PC-9 (cell line): ENCODE measurements at regions not wholly inside any gene's neighbourhood (a gene's known extent, or its start where the extent isn't known, plus 50 kb on each side); places are given as distances from the start of the nearest gene placed in this dataset.
A peak's percentile ranks its signal among the peaks of the same experiment; 100 is the strongest.
"Not testable (repeated sequence)": the region's sequence is repeated elsewhere in the genome, so short reads cannot be mapped to it uniquely, and the experiment has no call there.

ENCODE experiments used
- BruUV-seq: library from RNA; stranded (reverse); fragments of 400-500 nt; replicated peaks from 2 replicates; lab custom pipeline; 2021; lab: Mats Ljungman, UMichigan
- CTCF ChIA-PET: fragments of 300-600 bp; sonication (Branson Sonifier 250); formaldehyde crosslinking; loops from one replicate; lab custom pipeline; 2022; ENCODE audit warnings: antibody characterized with exemption; lab: Charles Lee
- POLR2A ChIA-PET: fragments of 300-600 bp; sonication (Branson Sonifier 250); formaldehyde crosslinking; loops from one replicate; lab custom pipeline; 2022; ENCODE audit warnings: antibody characterized with exemption; ENCODE audit not compliant: unreplicated experiment; lab: Charles Lee
- DNase-seq, 2 experiments: peaks; one replicate each; pipeline versions ENCODE4 v3.0.0 to v3.0.0-alpha.2; 2015 to 2022; ENCODE audit warnings: mixed read lengths in 1 of 2
- H2AFZ ChIP-seq: fragments of 200-600 bp; sonication (generic); 2 replicates; pipeline ENCODE4 v1.8.1; 2017; ENCODE audit warnings: antibody characterized with exemption
- H3F3A ChIP-seq: fragments of 200-600 bp; sonication (generic); 2 replicates; pipeline ENCODE4 v1.8.1; 2017; ENCODE audit warnings: antibody characterized with exemption, mild to moderate bottlenecking, low read depth; ENCODE audit not compliant: insufficient read depth
- H3K27ac ChIP-seq: fragments of 200-600 bp; sonication (generic); 2 replicates; pipeline ENCODE4 v1.6.1; 2016; ENCODE audit warnings: mixed run types
- H3K27me3 ChIP-seq: fragments of 200-600 bp; sonication (generic); 2 replicates; pipeline ENCODE4 v1.6.1; 2016; ENCODE audit warnings: low read depth, mixed run types; ENCODE audit not compliant: insufficient read depth
- H3K36me3 ChIP-seq: fragments of 200-600 bp; sonication (generic); 2 replicates; pipeline ENCODE4 v1.6.1; 2016; ENCODE audit warnings: low read depth, mixed run types
- H3K4me1 ChIP-seq: fragments of 200-600 bp; sonication (generic); replicated peaks from 2 replicates; pipeline ENCODE4 v1.6.1; 2016; ENCODE audit warnings: mixed run types; ENCODE audit not compliant: insufficient read depth
- H3K4me2 ChIP-seq: fragments of 200-600 bp; sonication (generic); 2 replicates; pipeline ENCODE4 v1.6.1; 2017; ENCODE audit warnings: mixed run types
- H3K4me3 ChIP-seq: fragments of 200-600 bp; sonication (generic); 2 replicates; pipeline ENCODE4 v1.6.1; 2016; ENCODE audit warnings: mixed run types
- H3K79me2 ChIP-seq: fragments of 200-600 bp; sonication (generic); 2 replicates; pipeline ENCODE4 v1.6.1; 2017; ENCODE audit warnings: low read depth, mixed run types
- H3K9me2 ChIP-seq: fragments of 200-600 bp; sonication (generic); 2 replicates; pipeline ENCODE4 v1.8.1; 2017; ENCODE audit warnings: mild to moderate bottlenecking; ENCODE audit not compliant: insufficient read depth
- H3K9me3 ChIP-seq: fragments of 200-600 bp; sonication (generic); 2 replicates; pipeline ENCODE4 v1.8.1; 2016; ENCODE audit warnings: low read depth; ENCODE audit not compliant: insufficient read depth
- H4K20me1 ChIP-seq: fragments of 200-600 bp; sonication (generic); 2 replicates; pipeline ENCODE4 v1.8.1; 2017; ENCODE audit not compliant: insufficient read depth
- CTCF ChIP-seq: fragments of 200-600 bp; sonication (generic); conservative IDR thresholded peaks from 2 replicates; pipeline ENCODE4 v1.6.1; 2017; ENCODE audit warnings: mixed run types, antibody characterized with exemption, mild to moderate bottlenecking, moderate library complexity
- EZH2 ChIP-seq: fragments of 200-600 bp; sonication (generic); IDR thresholded peaks from 2 replicates; pipeline ENCODE4 v1.8.0; 2017; ENCODE audit warnings: antibody characterized with exemption, low read depth
- intact Hi-C: fragments of 100-400 bp; cut with micrococcal nuclease; formaldehyde crosslinking; loops from one replicate; pipeline ENCODE4 v1.10.0; 2022; ENCODE audit not compliant: unreplicated experiment

DNA sequence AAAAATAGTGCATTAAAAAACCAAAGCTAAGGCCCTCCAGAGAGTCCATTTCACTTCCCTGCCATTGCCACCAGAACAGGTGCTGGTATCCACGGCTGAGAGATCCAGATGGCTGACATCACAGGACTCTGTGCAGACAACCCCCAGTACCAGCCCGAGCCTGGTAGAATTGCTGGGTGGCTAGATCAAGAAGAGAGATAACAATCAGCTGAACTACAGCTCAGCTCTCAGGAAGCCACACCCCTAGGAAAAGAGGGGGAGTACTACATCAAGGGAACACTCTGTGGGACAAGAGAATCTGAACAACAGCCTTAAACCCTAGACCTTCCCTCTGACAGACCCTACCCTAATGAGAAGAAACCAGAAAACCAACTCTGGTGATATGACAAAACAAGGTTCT, 73.8 kb upstream of the SLIT3 start:
- H3F3A ChIP-seq, result no peaks in the 10 kb centered on the region
- POLR2A ChIA-PET, result no interaction called here
- DNase-seq, result no peak
- intact Hi-C loops, result loop anchor here (2.0 kb wide), 1 partner anchor 18 kb away; no protein-coding TSS in a partner anchor
- H3K9me3 ChIP-seq, result 0 out of 2 replicates have a peak, but pooled peaks cover 6% of the 10 kb centered on the region
- no peak for TF ChIP-seq EZH2
- no peak for TF ChIP-seq CTCF
- no peak overlapping the region for H3K4me2 ChIP-seq
- no peaks in the 10 kb centered on the region for H3K36me3 ChIP-seq
- H3K4me1 ChIP-seq, result 0 out of 2 replicates have a peak, but pooled peaks cover 5% of the 10 kb centered on the region
- no peaks in the 10 kb centered on the region for H3K9me2 ChIP-seq
- no peak overlapping the region for H3K4me3 ChIP-seq
- H3K27me3 ChIP-seq, result no peaks in the 10 kb centered on the region
- no peak overlapping the region for H2AFZ ChIP-seq
- BruUV-seq, result no TSS peak
- CTCF ChIA-PET, result interaction anchor here (1.1 kb wide), 1 partner anchor 25 kb away, joined by 3 read pairs; no protein-coding TSS in a partner anchor
- H3K79me2 ChIP-seq, result no peaks in the 10 kb centered on the region
- no peak overlapping the region for H3K27ac ChIP-seq
- H4K20me1 ChIP-seq, result no peaks in the 10 kb centered on the region

- Histone ChIP-seq H3K4me2 (no peak overlapping the region), H3K9me2 (no peaks in the 10 kb centered on the region), H3K27me3 (no peaks in the 10 kb centered on the region), H3K27ac (no peak overlapping the region), H3K9me3 (0 out of 2 replicates have a peak, but pooled peaks cover 10% of the 10 kb centered on the region), H3K4me1 (0 out of 2 replicates have a peak, but pooled peaks cover 5% of the 10 kb centered on the region), H4K20me1 (no peaks in the 10 kb centered on the region), H3F3A (no peaks in the 10 kb centered on the region), H3K4me3 (no peak overlapping the region), H3K36me3 (no peaks in the 10 kb centered on the region), H3K79me2 (no peaks in the 10 kb centered on the region), H2AFZ (no peak overlapping the region)
- DNase-seq, result peak in 1 of 2 experiments; percentile 11
- no peak for TF ChIP-seq CTCF
- intact Hi-C loops, result loop anchor here (2.0 kb wide), 1 partner anchor 17 kb away; no protein-coding TSS in a partner anchor
- CTCF ChIA-PET, result no interaction called here
- BruUV-seq, result no TSS peak
- POLR2A ChIA-PET, result no interaction called here
These were observed 73.2 kb upstream of the SLIT3 start for GRCh38 chr5:169374111-169374510.

GRCh38 chr5:169371801-169372200, 70.9 kb upstream of the SLIT3 start:
- CTCF ChIA-PET, H3F3A ChIP-seq, H4K20me1 ChIP-seq, H3K4me3 ChIP-seq, H3K9me2 ChIP-seq, H3K36me3 ChIP-seq, H3K27ac ChIP-seq, POLR2A ChIA-PET, intact Hi-C loops, BruUV-seq, H3K4me2 ChIP-seq, H3K27me3 ChIP-seq, DNase-seq, H3K79me2 ChIP-seq, H2AFZ ChIP-seq: not testable (repeated sequence)
- H3K4me1 ChIP-seq, result peaks cover 13% of the 10 kb centered on the region; the same call in 1 of the 2 replicates
- H3K9me3 ChIP-seq, result 0 out of 2 replicates have a peak, but pooled peaks cover 14% of the 10 kb centered on the region

DNA sequence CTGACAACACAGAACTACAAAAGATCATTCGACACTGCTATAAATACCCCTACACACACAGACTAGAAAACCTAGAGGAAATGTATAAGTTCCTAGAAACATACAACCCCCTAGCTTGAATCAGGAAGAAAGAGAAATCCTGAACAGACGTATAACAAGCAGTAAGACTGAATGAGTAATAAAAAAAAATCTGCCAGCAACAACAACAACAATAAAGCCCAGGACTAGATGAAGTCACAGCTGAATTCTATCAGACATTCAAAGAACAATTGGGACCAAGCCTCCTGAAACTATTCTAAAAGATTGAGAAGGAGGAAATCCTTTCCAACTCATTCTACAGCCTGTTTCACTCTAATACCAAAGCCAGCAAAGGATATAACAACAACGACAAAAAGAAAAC, 68.2 kb upstream of the SLIT3 start:
- peaks cover 8% of the 10 kb centered on the region; the same call in 1 of the 2 replicates for H3K4me1 ChIP-seq
- no peak for TF ChIP-seq EZH2
- TF ChIP-seq CTCF, result no peak
- no peak overlapping the region for H3K4me2 ChIP-seq
- no peaks in the 10 kb centered on the region for H3K36me3 ChIP-seq
- H3K9me2 ChIP-seq, result no peaks in the 10 kb centered on the region
- no peaks in the 10 kb centered on the region for H3K27me3 ChIP-seq
- H3K9me3 ChIP-seq, result 0 out of 2 replicates have a peak, but pooled peaks cover 14% of the 10 kb centered on the region
- intact Hi-C loops, result no loop called here
- H4K20me1 ChIP-seq, result no peaks in the 10 kb centered on the region
- no peak for DNase-seq
- H3K4me3 ChIP-seq, result no peak overlapping the region
- H3F3A ChIP-seq, result no peaks in the 10 kb centered on the region
- no peak overlapping the region for H2AFZ ChIP-seq
- no TSS peak for BruUV-seq
- H3K79me2 ChIP-seq, result no peaks in the 10 kb centered on the region
- ChIA-PET CTCF (no interaction called here), POLR2A (no interaction called here)
- H3K27ac ChIP-seq, result no peak overlapping the region
